Small intestine (tissue), 7 donors: ENCODE measurements at regions not wholly inside any gene's neighbourhood (a gene's known extent, or its start where the extent isn't known, plus 50 kb on each side); places are given as distances from the start of the nearest gene placed in this dataset.

Source experiments
- DNase-seq, 2 donors: peaks; one replicate each; pipeline versions ENCODE4 v3.0.0 to v3.0.0-alpha.2; 2013
- FAIRE-seq: peaks from 2 replicates; lab custom pipeline; 2012; peaks lifted over from hg19 to GRCh38; lab: Jason Lieb, UNC
- H3K27ac ChIP-seq, 3 donors: one replicate each; pipeline ENCODE4 v1.5.1; 2013; ENCODE audit warnings: low read length in 2 of 3, mild to moderate bottlenecking in 2 of 3, control low read depth in 1 of 3, inconsistent platforms in 1 of 3, low read depth in 1 of 3, moderate library complexity in 1 of 3
- H3K27me3 ChIP-seq, 3 donors: one replicate each; pipeline ENCODE4 v1.6.1; 2013; ENCODE audit warnings: low read length in 3 of 3, inconsistent platforms in 1 of 3; ENCODE audit not compliant: control insufficient read depth in 3 of 3, insufficient read depth in 3 of 3
- H3K36me3 ChIP-seq, 3 donors: one replicate each; pipeline ENCODE4 v1.6.1; 2013; ENCODE audit warnings: low read length in 3 of 3, inconsistent platforms in 1 of 3, low read depth in 1 of 3, mild to moderate bottlenecking in 1 of 3, moderate library complexity in 1 of 3; ENCODE audit not compliant: control insufficient read depth in 3 of 3, insufficient read depth in 2 of 3
- H3K4me1 ChIP-seq, 3 donors: one replicate each; pipeline ENCODE4 v1.6.1; 2013; ENCODE audit warnings: low read length in 2 of 3, inconsistent platforms in 1 of 3, low read depth in 1 of 3, mild to moderate bottlenecking in 1 of 3, moderate library complexity in 1 of 3; ENCODE audit not compliant: control insufficient read depth in 3 of 3, insufficient read depth in 2 of 3
- H3K4me3 ChIP-seq, 3 donors: one replicate each; pipeline ENCODE4 v1.5.1; 2013; ENCODE audit warnings: low read length in 3 of 3, control low read depth in 1 of 3, inconsistent platforms in 1 of 3, low read depth in 1 of 3, mild to moderate bottlenecking in 1 of 3, moderate library complexity in 1 of 3
- H3K9me3 ChIP-seq, 2 donors: one replicate each; pipeline ENCODE4 v1.6.1; 2013; ENCODE audit warnings: low read depth in 1 of 2, low read length in 1 of 2; ENCODE audit not compliant: control insufficient read depth in 2 of 2, insufficient read depth in 1 of 2
- WGBS, 3 donors: extraction: QIAGEN DNeasy Blood & Tissue Kit; methylation state at CpG; one replicate each; pipeline ENCODE4 v1.1.7; 2013; 5-methylcytosine and 5-hydroxymethylcytosine counted together
- donor health status: healthy with polysubstance abuse.
- donor health status: control.
- donor health status: control.
- donor health status: Bipolar disorder and iron deficiency.
- donor health status: healthy.

- WGBS, 3 donors: 76 to 85% (median 76%) methylated on average over 2 of the region's 2 CpGs
- no peaks in the 10 kb centered on the region for H3K4me1 ChIP-seq
- no peak overlapping the region for H3K27ac ChIP-seq
- no peaks in the 10 kb centered on the region for H3K9me3 ChIP-seq
- H3K4me3 ChIP-seq: no peak overlapping the region
- no peaks in the 10 kb centered on the region for H3K27me3 ChIP-seq
- H3K36me3 ChIP-seq: no peaks in the 10 kb centered on the region
- no peak for DNase-seq
- no peak for FAIRE-seq
Measured at GRCh38 chr20:40154514-40154913, 534.5 kb downstream of the MAFB start.

- Histone ChIP-seq H3K4me3 (no peak overlapping the region), H3K27me3 (no peaks in the 10 kb centered on the region), H3K36me3 (no peaks in the 10 kb centered on the region), H3K27ac (no peak overlapping the region), H3K4me1 (no peaks in the 10 kb centered on the region), H3K9me3 (no peaks in the 10 kb centered on the region)
- 66 to 72% (median 71%) methylated on average over 7 of the region's 7 CpGs for WGBS, 3 donors
- DNase-seq (no peak), FAIRE-seq (no peak)
Measured at GRCh38 chr20:40148886-40149285, 540.1 kb downstream of the MAFB start.

GRCh38 chr20:40146071-40146470 lies 543.0 kb downstream of the MAFB start:
- DNase-seq: no peak
- Histone ChIP-seq H3K27me3 (no peaks in the 10 kb centered on the region), H3K9me3 (no peaks in the 10 kb centered on the region), H3K4me3 (no peak overlapping the region), H3K4me1 (no peaks in the 10 kb centered on the region), H3K27ac (no peak overlapping the region), H3K36me3 (no peaks in the 10 kb centered on the region)
- no peak for FAIRE-seq

GRCh38 chr20:40144581-40144980 lies 544.5 kb downstream of the MAFB start:
- DNase-seq (no peak), FAIRE-seq (no peak)
- Histone ChIP-seq H3K4me3 (no peak overlapping the region), H3K9me3 (no peaks in the 10 kb centered on the region), H3K4me1 (no peaks in the 10 kb centered on the region), H3K27me3 (no peaks in the 10 kb centered on the region), H3K36me3 (no peaks in the 10 kb centered on the region), H3K27ac (no peak overlapping the region)
- WGBS, 3 donors: 47 to 72% (median 49%) methylated on average over 4 of the region's 4 CpGs

DNA sequence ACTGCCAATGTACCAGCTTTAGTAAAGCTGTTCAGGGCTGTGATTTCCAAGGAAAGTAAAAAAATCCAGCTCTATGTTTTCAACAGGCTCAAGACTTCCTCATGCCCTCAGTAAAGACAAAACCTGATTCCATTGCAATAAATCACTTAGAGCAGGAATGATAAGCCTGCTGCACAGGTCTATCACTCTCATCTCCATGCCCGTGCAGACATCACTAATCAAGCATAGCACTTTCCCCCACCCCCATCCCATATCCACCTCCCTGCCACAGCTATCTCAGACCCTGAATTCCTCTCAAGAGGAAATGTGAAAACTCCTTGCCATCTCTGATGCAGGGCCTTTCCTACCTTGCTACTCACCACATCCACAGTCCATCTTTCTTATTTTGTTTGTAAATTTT lies 554.9 kb downstream of the MAFB start:
- no peaks in the 10 kb centered on the region for H3K27me3 ChIP-seq
- H3K9me3 ChIP-seq: peaks cover 0 to 3% of the 10 kb centered on the region in 2 donors
- DNase-seq: no peak
- no peak overlapping the region for H3K4me3 ChIP-seq
- H3K27ac ChIP-seq: no peak overlapping the region
- FAIRE-seq: no peak
- H3K4me1 ChIP-seq: no peaks in the 10 kb centered on the region
- H3K36me3 ChIP-seq: no peaks in the 10 kb centered on the region
- WGBS, 3 donors: 5 to 36% (median 11%) methylated on average over 1 of the region's 1 CpG

DNA sequence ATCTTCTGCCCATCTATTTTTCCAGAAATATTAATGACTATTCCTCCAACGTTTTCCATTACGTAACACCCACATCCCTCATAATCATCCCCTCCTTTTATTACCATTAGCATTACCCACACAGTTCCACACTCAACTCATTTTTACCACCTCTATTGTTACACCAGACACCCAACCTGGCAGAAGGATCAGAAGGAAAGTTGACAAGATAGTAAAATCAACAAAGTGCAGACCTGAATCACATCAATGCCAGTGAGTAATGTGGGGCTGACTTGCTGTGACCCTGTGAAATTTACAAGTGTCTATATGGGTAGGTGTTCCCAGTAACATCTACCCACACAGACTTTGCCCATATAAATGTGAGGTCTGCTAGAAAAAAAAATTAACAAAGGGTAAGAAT lies 568.2 kb downstream of the MAFB start:
- Histone ChIP-seq H3K27ac (no peak overlapping the region), H3K4me1 (no peaks in the 10 kb centered on the region), H3K36me3 (no peaks in the 10 kb centered on the region), H3K9me3 (no peaks in the 10 kb centered on the region), H3K4me3 (no peak overlapping the region), H3K27me3 (no peaks in the 10 kb centered on the region)
- WGBS, 3 donors: 63 to 70% (median 65%) methylated on average over 2 of the region's 2 CpGs
- no peak for DNase-seq
- no peak for FAIRE-seq

DNA sequence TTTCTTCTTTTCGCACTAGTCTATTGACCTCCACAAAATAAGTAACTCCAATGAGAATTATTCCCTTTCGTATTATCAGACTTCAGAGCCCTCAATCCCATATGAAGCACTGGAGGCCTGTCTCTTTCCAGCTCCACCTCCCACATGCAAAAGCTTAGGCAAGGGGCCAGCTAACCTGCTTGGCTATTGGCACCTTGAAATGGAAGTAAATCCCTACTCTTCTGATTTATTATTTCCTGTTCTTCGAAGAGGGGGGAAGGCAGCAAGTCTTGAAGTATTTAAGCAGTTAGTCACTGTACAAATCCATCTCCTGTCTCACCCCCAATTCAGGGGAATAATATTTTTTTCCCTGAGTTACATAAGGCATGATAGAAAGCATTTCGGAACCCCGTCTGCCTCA lies 577.8 kb downstream of the MAFB start:
- H3K9me3 ChIP-seq: no peaks in the 10 kb centered on the region
- FAIRE-seq (no peak), DNase-seq (no peak)
- no peak overlapping the region for H3K4me3 ChIP-seq
- 75 to 82% (median 78%) methylated on average over 5 of the region's 5 CpGs for WGBS, 3 donors
- H3K27me3 ChIP-seq: no peaks in the 10 kb centered on the region
- no peak overlapping the region for H3K27ac ChIP-seq
- H3K36me3 ChIP-seq: no peaks in the 10 kb centered on the region
- H3K4me1 ChIP-seq: no peaks in the 10 kb centered on the region

- H3K4me1 ChIP-seq: no peaks in the 10 kb centered on the region
- FAIRE-seq: no peak
- H3K27ac ChIP-seq: no peak overlapping the region
- WGBS, 3 donors: 64 to 69% (median 65%) methylated on average over 4 of the region's 4 CpGs
- H3K4me3 ChIP-seq: no peak overlapping the region
- no peaks in the 10 kb centered on the region for H3K27me3 ChIP-seq
- no peaks in the 10 kb centered on the region for H3K9me3 ChIP-seq
- no peak for DNase-seq
- H3K36me3 ChIP-seq: no peaks in the 10 kb centered on the region
Measured at GRCh38 chr20:40110311-40110831, 578.7 kb downstream of the MAFB start.

DNA sequence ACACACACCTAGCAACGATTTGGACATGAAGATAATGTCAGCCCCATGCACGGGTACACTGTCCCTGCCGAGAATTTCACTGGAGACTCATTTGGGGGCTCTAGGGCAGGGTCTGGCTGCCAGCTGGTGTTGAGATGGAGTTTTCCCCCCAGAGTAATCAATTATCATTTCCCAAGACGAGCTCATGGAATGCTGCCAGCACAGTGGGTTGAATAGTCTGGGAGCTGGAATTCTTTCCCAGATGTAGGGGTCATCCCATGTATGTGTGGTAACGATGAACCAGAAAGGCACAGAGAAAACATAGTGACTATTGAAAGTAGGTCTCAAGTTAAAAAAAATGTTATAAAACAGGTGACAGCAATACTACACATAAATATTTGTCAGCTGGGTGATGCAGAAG lies 579.9 kb downstream of the MAFB start:
- no peaks in the 10 kb centered on the region for H3K9me3 ChIP-seq
- no peak overlapping the region for H3K4me3 ChIP-seq
- FAIRE-seq: no peak
- no peaks in the 10 kb centered on the region for H3K27me3 ChIP-seq
- no peaks in the 10 kb centered on the region for H3K36me3 ChIP-seq
- no peaks in the 10 kb centered on the region for H3K4me1 ChIP-seq
- H3K27ac ChIP-seq: no peak overlapping the region
- WGBS, 3 donors: 56 to 63% (median 61%) methylated on average over 5 of the region's 5 CpGs
- no peak for DNase-seq
